Fibroblast of skin of scalp (primary cell): ENCODE measurements at regions not wholly inside any gene's neighbourhood (a gene's known extent, or its start where the extent isn't known, plus 50 kb on each side); places are given as distances from the start of the nearest gene placed in this dataset.
A peak's percentile ranks its signal among the peaks of the same experiment; 100 is the strongest.
"Not testable (repeated sequence)": the region's sequence is repeated elsewhere in the genome, so short reads cannot be mapped to it uniquely, and the experiment has no call there.

Source experiments
- DNase-seq: peaks from one replicate; pipeline ENCODE4 v3.0.0-alpha.2; 2013

DNA sequence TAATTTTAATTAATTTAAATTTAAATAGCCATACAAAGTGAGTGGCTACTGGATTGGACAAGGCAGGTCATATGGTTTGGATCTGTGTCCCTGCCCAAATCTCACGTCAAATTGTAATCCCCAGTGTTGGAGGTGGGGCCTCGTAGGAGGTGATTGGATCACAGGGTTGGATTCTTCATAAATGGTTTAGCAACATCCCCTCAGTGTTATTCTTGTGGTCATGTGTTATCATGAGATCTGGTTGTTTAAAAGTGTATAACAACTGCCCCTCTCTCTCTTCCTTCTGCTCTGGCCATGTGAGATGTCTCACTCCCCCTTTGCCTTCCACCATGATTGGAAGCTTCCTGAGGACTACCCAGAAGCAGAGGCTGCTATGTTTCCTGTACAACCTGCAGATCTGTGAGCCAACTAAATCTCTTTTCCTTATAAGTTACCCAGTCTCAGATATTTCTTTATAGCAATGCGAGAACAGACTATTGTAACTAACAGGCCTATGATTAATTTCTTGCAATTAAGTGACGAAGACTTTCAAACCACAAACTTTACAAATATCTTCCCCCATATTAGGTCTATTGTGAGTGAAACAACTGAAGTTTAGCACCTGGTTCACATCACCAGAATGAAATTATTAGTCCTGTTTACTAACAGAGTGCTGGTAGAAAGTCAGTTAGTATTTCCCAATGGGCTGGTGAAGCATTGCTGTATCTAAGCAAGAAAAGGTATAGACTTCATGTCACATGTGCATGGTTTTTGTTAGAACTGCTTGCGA, 60.0 kb upstream of the TNFAIP3 start:
- no peak for DNase-seq

DNA sequence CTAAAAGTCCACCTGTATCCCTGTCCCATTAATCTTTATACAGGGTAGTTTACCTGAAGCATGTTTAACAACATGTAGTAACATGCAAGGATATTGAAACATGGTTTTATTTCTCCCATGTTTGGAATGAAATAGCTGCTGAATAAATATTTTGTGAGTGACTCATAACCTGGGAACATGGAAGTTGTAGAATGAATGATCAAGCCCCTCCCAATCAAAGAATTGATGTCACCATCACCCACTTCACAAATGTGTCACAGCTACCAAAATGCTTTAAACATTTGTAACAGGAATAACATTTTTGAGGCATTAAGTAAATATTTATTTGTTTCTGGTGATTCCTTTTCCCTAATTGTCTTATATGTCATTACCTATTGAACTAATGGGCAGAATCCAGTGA, 58.9 kb upstream of the TNFAIP3 start:
- DNase-seq = peak; percentile 86

DNA sequence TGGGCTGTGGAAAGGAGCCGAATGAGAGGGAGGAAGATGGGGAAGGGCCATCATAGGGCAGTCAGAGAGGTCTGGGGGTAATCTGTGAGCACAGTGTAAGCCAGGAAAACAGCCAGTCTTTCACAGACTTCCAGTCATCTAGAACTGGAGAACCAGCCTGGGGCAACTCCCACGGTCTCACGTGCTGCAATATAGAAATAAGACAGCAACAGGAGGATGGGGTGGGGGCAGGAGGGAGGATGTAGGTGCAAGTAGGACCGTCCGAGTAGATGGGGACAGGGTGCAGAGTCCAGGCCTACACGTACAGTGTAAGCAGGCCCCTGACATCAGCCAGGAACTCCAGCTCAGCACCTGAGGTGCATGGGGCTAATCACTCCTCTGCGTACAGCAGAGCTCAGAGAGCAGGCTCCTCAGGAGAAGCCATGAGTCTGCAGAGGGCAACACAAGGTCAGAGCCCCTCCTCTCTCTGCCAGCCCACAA, 58.2 kb upstream of the TNFAIP3 start:
- DNase-seq = no peak

DNA sequence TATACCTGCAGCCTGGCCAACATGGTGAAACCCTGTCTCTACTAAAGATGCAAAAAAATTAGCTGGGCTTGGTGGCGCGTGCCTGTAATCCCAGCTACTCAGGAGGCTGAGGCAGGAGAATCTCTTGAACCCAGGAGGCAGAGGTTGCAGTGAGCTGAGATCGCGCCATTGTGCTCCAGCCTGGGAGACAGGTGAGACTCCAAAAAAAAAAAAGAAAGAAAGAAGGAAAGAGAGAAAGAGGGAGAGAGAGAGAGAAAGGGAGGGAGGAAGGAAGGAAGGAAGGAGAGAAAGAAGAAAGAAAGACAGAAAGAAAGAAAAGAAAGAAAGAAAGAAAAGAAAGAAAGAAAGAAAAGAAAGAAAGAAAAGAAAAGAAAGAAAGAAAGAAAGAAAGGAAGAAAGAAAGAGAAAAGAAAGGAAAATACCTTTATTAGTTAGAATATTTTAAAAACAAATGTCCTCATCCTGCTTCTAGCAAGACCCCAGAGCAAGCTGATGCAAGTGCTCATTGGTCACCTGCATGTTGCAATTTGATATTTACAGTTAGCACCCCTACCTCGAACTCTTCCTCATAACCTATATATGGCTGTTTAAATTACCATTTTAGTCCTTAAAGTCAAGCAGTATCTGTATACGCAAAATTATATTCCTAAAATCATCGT, 57.0 kb upstream of the TNFAIP3 start:
- not testable (repeated sequence) for DNase-seq

DNA sequence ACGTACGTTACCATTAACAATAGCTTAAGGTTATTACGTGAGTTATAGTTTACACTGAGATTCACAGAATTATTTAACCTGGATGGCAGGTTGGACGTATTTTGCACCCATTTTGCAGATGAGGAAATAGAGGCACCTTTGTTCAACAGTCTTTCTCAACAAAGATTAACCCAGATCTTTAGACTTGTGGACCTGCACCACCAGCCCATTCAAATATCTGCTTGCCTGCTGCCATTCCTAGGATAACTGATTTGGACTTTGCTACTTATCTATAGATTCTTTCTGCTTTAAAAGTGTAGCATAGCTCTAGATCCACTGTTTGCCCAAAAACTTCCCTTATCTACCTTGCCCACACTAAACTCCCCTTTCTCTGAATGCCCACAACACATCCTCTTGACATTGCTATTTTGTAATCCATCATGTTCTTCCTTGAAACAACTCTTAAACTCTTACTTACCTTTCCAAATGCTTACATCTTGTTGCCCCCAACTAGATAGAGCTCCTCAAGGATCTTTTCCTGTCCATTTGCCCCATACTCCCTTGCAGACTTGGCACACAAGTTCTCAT, 56.4 kb upstream of the TNFAIP3 start:
- DNase-seq = no peak

DNA sequence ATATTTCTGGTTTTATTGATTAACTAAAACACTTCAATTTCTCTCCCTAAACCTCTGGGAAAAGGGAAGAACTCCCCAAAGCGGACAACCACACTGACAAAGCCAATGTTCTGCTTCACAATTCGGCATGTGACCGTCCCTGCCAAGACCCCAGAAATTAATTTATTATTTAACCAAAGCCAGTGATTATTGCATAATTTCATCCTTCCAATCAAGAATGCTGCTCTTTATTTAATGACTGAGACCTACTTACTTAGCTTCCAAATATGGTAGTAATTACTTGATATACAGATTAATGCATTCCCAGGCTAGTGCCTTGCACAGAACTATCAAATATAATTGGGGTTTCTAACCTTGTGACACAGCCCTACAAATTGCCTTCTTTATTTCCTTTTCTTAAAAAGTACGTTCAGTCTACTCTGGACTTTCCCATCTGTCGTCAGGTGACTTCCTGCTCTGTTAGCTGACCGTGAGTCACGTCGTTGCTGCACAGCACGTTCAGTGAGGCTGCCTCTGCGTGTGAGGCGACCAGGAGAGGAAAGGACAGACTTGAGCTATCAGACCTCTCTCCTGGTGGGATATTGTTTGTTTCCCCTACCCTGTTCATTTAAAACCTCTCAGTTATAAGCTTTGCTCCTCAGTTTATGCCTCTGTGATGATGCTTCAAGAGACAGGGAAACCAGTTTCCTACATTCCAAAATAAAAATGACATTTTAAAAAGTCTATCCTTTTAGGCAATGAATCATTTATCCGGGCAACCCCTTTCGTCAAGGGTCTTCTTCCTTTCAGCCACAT, 55.7 kb upstream of the TNFAIP3 start:
- DNase-seq = peak; percentile 70

DNA sequence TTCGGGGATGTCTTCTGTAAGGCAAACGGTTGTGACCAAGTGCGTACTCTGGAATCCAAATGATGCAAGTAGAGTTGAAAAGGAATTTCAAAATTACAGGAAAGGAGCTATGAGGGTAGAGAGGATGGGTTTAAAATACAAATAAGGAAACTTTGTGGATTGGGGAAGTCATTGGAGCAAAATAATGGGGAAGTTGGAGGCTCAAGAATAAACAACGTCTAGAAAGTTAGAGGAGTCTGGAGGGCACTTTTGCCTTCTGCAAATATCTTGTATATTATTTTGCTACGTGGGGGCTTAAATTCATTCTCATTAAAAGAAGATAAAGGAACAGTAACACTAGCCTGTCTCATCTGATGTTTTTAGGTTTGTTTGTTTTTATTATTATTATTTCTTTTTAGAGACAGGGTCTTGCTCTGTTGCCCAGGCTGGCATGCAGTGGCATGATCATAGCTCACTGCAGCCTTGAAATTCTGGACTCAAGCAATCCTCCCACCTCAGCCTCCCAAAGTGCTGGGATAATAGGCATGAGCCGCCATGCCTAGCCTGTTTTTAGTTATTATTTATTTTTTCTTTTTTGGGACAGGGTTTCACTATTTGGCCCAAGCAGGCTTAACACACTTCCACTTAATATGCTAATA, 55.0 kb upstream of the TNFAIP3 start:
- no peak for DNase-seq

DNA sequence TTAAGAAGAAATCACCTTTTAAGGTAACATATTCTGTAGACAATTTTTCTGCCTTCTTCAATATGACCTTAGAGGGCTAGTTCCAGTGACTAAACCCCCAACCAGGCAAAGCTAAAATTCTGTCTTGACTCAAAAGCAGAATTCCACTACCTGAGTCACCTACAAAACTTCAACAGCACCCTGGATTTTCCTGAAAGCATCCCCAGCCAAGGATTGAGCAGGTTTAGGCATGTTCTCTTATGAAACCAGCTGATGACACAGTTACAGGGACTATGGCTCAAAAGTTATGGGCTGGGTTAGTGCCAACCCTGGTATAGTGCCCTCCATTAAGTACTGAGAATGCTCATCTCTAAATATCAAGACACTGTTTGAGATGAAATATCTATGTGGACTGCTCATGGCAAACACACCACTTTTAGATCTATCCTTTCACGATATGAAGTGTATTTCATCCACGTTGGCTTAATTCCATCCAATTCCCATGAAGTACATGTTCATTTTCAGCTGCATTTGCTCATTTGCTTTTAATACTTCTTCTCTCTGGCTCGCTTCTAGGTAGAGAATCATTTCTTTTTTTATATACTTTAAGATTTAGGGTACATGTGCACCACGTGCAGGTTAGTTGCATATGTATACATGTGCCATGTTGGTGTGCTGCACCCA, 53.6 kb upstream of the TNFAIP3 start:
- DNase-seq = no peak

DNA sequence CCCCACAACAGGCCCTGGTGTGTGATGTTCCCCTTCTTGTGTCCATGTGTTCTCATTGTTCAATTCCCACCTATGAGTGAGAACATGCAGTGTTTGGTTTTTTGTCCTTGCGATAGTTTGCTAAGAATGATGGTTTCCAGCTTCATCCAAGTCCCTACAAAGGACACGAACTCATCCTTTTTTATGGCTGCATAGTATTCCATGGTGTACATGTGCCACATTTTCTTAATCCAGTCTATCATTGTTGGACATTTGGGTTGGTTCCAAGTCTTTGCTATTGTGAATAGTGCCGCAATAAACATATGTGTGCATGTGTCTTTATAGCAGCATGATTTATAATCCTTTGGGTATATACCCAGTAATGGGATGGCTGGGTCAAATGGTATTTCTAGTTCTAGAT, 53.0 kb upstream of the TNFAIP3 start:
- DNase-seq = not testable (repeated sequence)

DNA sequence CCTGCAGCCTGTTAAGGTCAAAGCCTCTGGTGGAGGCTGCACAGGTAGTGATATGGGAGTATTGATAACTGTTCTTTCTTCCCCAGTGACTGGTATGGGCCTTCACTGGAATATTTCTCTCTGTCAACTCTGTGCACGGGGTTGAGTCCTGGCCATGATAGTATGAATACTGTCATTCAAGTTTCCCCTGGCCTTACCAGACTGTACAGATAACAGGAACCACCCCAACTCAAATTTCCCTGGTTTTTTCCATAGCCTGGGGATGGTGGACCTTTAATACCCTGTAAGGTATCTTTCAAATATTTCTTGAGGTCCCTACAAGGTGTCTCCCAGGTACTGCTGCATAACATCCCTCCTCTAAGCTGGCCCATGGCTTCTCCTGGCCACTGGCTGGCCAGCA, 51.4 kb upstream of the TNFAIP3 start:
- no peak for DNase-seq

DNA sequence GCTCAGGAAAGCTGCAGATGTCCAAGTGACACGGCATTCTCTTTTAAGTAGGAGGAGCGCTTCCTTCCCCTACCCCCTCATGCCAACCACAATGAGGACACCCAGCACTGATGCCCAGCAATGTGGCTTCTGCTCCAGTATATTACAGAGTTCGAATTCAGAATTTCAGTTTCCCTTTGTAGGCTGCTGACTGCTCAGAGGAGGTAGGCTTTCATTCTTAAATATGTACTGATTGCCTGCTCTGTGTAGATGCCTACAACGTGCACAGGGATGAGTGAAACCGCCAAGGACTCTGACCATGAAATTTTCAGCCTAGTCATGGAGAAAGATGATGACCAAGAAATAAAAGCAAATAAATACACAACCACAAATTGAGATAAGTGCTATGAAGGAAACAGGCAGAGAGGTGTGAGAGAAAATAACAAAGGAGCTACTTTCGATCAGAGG, 50.9 kb upstream of the TNFAIP3 start:
- DNase-seq = no peak

DNA sequence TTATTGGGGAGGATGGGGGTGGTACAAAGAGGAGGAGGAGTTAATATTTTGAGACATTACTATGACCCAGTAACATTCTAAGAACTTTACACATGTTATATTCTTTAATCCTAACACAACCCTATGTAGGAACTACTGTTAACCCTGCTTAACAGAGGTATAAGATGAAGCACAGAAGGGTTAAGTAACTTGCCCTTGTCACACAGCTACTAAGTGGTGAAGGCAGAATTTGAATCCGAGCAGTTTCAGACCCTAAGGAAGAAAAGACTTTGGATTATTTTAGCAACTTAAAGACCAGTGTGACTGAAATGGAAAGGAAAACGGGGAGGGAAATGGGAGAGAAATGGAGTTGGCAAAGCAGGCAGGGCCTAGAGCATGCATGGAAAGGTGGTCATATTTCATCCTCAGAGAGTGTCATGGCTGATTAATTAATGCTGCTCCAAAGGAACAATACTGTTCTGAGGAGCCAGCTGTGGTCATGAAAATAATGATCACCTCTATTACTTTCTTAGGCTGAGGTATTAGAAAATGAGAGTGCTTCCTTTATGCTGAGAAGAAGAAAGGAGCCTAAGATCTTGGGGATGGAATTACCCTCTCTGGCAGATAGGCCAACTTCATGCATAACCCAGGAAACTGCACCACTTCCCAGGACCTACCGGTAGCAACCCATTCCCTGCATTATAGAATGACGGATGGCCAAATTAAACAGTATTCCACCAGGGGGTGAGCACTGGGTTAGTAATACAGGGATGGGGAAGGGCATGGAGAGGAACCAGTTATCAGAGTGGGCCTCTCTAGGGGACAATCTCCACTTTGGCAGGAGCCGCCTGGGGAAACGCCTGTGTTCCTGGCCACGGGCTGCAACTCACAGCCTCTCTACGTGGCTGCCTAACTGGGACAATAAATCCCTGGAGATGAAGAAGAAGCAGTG, 50.1 kb upstream of the TNFAIP3 start:
- no peak for DNase-seq
